ENCODE measurements at regions not wholly inside any gene's neighbourhood (a gene's known extent, or its start where the extent isn't known, plus 50 kb on each side); places are given as distances from the start of the nearest gene placed in this dataset.

GRCh38 chr3:148204131-148204530 lies 493.6 kb upstream of the AGTR1 start:
- Histone ChIP-seq H2BK20ac (ENCODE audit: low read depth, low read length) (no peak overlapping the region), H4K91ac (ENCODE audit: insufficient read depth, low read depth, low read length) (no peak overlapping the region), H2BK15ac (ENCODE audit: low read depth, low read length) (no peak overlapping the region), H3K23ac (ENCODE audit: low read depth, low read length) (no peak overlapping the region), H3K14ac (replicated peaks; ENCODE audit: low read depth, low read length) (no peak overlapping the region), H2AK9ac (replicated peaks; ENCODE audit: low read depth, low read length, poor library complexity) (no peak overlapping the region), H3K9me3 (ENCODE audit: control insufficient read depth, insufficient read depth, low read length) (no peaks in the 10 kb centered on the region), H3K36me3 (ENCODE audit: control insufficient read depth, insufficient read depth, low read length) (no peaks in the 10 kb centered on the region), H3K27ac (ENCODE audit: insufficient read depth, low read length) (no peak overlapping the region), H4K8ac (ENCODE audit: low read depth in 2 of 2, low read length in 2 of 2) (no peak overlapping the region), H3K4me3 (ENCODE audit: insufficient read depth, low read depth, low read length) (no peak overlapping the region), H3K4me1 (ENCODE audit: control insufficient read depth, insufficient read depth, low read length) (no peaks in the 10 kb centered on the region), H3K79me1 (ENCODE audit: low read depth in 1 of 2, low read length in 2 of 2) (no peaks in the 10 kb centered on the region), H4K5ac (ENCODE audit: low read depth, low read length) (no peak overlapping the region), H3K56ac (ENCODE audit: extremely low read depth, insufficient read depth, low read length) (no peak overlapping the region), H2AK5ac (ENCODE audit: low read depth, low read length) (no peak overlapping the region), H2AFZ (replicated peaks; ENCODE audit: low read length, poor library complexity) (no peak overlapping the region), H3K9me1 (ENCODE audit: insufficient read depth, low read length) (no peaks in the 10 kb centered on the region), H3K9ac (ENCODE audit: low read depth, low read length) (no peak overlapping the region), H4K20me1 (ENCODE audit: insufficient read depth, low read length) (no peaks in the 10 kb centered on the region), H2BK5ac (ENCODE audit: low read depth, low read length, poor library complexity, severe bottlenecking) (no peak overlapping the region), H3K18ac (ENCODE audit: low read depth, low read length) (no peak overlapping the region), H3K4me2 (ENCODE audit: low read depth, low read length) (no peak overlapping the region), H3K27me3 (ENCODE audit: control insufficient read depth, insufficient read depth, low read length) (no peaks in the 10 kb centered on the region), H3K4ac (ENCODE audit: low read depth, low read length) (no peak overlapping the region), H2BK120ac (ENCODE audit: low read depth, low read length) (no peak overlapping the region)
- TF ChIP-seq, protein P1, sequence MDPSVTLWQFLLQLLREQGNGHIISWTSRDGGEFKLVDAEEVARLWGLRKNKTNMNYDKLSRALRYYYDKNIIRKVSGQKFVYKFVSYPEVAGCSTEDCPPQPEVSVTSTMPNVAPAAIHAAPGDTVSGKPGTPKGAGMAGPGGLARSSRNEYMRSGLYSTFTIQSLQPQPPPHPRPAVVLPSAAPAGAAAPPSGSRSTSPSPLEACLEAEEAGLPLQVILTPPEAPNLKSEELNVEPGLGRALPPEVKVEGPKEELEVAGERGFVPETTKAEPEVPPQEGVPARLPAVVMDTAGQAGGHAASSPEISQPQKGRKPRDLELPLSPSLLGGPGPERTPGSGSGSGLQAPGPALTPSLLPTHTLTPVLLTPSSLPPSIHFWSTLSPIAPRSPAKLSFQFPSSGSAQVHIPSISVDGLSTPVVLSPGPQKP (IDR thresholded peaks at IDR 0.05; ENCODE audit: borderline replicate concordance, low read depth, low read length): no peak
- TF ChIP-seq CTCF (conservative IDR thresholded peaks at IDR 0.05; ENCODE audit: low read depth, low read length): no peak
- no peak for TF ChIP-seq MAZ (IDR thresholded peaks at IDR 0.05; ENCODE audit: borderline replicate concordance, low read depth, low read length)
- no peak for TF ChIP-seq NFE2L2 (IDR thresholded peaks at IDR 0.05; ENCODE audit: low read depth, low read length)
- TF ChIP-seq POLR2A (IDR thresholded peaks at IDR 0.05; ENCODE audit: low read depth, low read length): no peak
- no peak for TF ChIP-seq BHLHE40 (IDR thresholded peaks at IDR 0.05; ENCODE audit: low read depth, low read length)
- no peak for TF ChIP-seq CEBPB (IDR thresholded peaks at IDR 0.05; ENCODE audit: low read depth, low read length)
- dilution Hi-C loops (cut with HindIII; ENCODE audit: low sequenced_read_pairs, unreplicated experiment): no loop called here
- ChIA-PET POLR2A (ENCODE audit: unreplicated experiment) (no interaction called here), CTCF (interaction anchor here (0.7 kb wide), 1 partner anchor 15 kb away, joined by 3 read pairs; no protein-coding TSS in a partner anchor)
- BruUV-seq (replicated peaks): no TSS peak
- DNase-seq (no peak), ATAC-seq (ENCODE audit: low read depth) (no peak)
- in situ Hi-C loops (cut with MboI; ENCODE audit: low sequenced_read_pairs): no loop called here
- no CpG with 5 or more reads among the region's 1 CpG for WGBS, 2 experiments (ENCODE audit: extremely low coverage in 2 of 2, insufficient read length in 1 of 2)
- intact Hi-C loops (cut with micrococcal nuclease): no loop called here

Data from IMR-90 (cell line).